ENCODE measurements at regions not wholly inside any gene's neighbourhood (a gene's known extent, or its start where the extent isn't known, plus 50 kb on each side); places are given as distances from the start of the nearest gene placed in this dataset.
"Not testable (repeated sequence)": the region's sequence is repeated elsewhere in the genome, so short reads cannot be mapped to it uniquely, and the experiment has no call there.

GRCh38 chr9:67477465-67477864 lies 381.3 kb upstream of the ANKRD20A1 start:
- TF ChIP-seq RCOR1 (IDR thresholded peaks at IDR 0.05; ENCODE audit: insufficient replicate concordance, low read length); BHLHE40 (IDR thresholded peaks at IDR 0.05; ENCODE audit: low read depth, low read length); POLR2A (IDR thresholded peaks at IDR 0.05; ENCODE audit: low read depth, low read length); RAD21 (IDR thresholded peaks at IDR 0.05; ENCODE audit: low read length); CTCF (conservative IDR thresholded peaks at IDR 0.05; ENCODE audit: low read depth, low read length); CHD1 (IDR thresholded peaks at IDR 0.05; ENCODE audit: low read depth, low read length); MXI1 (IDR thresholded peaks at IDR 0.05; ENCODE audit: borderline replicate concordance, low read depth, low read length); SMC3 (IDR thresholded peaks at IDR 0.05; ENCODE audit: low read depth, low read length); CEBPB (IDR thresholded peaks at IDR 0.05; ENCODE audit: low read depth, low read length); ELK1 (IDR thresholded peaks at IDR 0.05; ENCODE audit: borderline replicate concordance, low read depth, low read length): not testable (repeated sequence)
